ENCODE measurements at regions not wholly inside any gene's neighbourhood (a gene's known extent, or its start where the extent isn't known, plus 50 kb on each side); places are given as distances from the start of the nearest gene placed in this dataset.

GRCh38 chr2:181114021-181114420, 133.6 kb downstream of the UBE2E3 start:
- no peak overlapping the region for H3K14ac ChIP-seq (ENCODE audit: low read length)
- no peak overlapping the region for H3K4ac ChIP-seq (ENCODE audit: low read depth, low read length)
- H2BK5ac ChIP-seq (ENCODE audit: low read depth, low read length, poor library complexity): no peak overlapping the region
- H3K27me3 ChIP-seq (ENCODE audit: insufficient read depth, low read length): no peaks in the 10 kb centered on the region
- no peaks in the 10 kb centered on the region for H3K4me1 ChIP-seq (ENCODE audit: control insufficient read depth in 1 of 2, insufficient read depth in 2 of 2, low read length in 2 of 2)
- H2BK12ac ChIP-seq (ENCODE audit: low read length): no peak overlapping the region
- H2AFZ ChIP-seq (ENCODE audit: insufficient read depth, low read length, poor library complexity): no peak overlapping the region
- H2AK5ac ChIP-seq (ENCODE audit: low read length): no peak overlapping the region
- H3K9me3 ChIP-seq (ENCODE audit: insufficient read depth, low read depth, low read length): no peaks in the 10 kb centered on the region
- H3K4me2 ChIP-seq (ENCODE audit: low read length): no peak overlapping the region
- no peak overlapping the region for H4K91ac ChIP-seq (ENCODE audit: low read depth, low read length)
- no peak overlapping the region for H3K18ac ChIP-seq (ENCODE audit: low read length)
- no peaks in the 10 kb centered on the region for H3K36me3 ChIP-seq (ENCODE audit: control insufficient read depth in 1 of 2, insufficient read depth in 2 of 2, low read length in 2 of 2)
- no peaks in the 10 kb centered on the region for H3K79me1 ChIP-seq (ENCODE audit: low read length)
- H3K27ac ChIP-seq (ENCODE audit: low read depth, low read length): no peak overlapping the region
- DNase-seq: no peak
- H3K9ac ChIP-seq (ENCODE audit: low read length): no peak overlapping the region
- no peak overlapping the region for H4K12ac ChIP-seq (ENCODE audit: low read depth, low read length)
- no CpG with 5 or more reads among the region's 4 CpGs for WGBS (ENCODE audit: extremely low coverage, insufficient coverage, insufficient read length)
- no peak overlapping the region for H4K8ac ChIP-seq (ENCODE audit: low read depth, low read length)
- H3K23ac ChIP-seq (ENCODE audit: low read length): no peak overlapping the region
- no peaks in the 10 kb centered on the region for H3K79me2 ChIP-seq (ENCODE audit: control insufficient read depth, insufficient read depth, low read length, poor library complexity)
- no peak overlapping the region for H3K4me3 ChIP-seq (ENCODE audit: low read depth, low read length)
- H2BK120ac ChIP-seq (ENCODE audit: insufficient read depth, low read length, poor library complexity): no peak overlapping the region

GRCh38 chr2:181116261-181116660, 135.9 kb downstream of the UBE2E3 start:
- H3K27me3 ChIP-seq (ENCODE audit: insufficient read depth, low read length): no peaks in the 10 kb centered on the region
- no peaks in the 10 kb centered on the region for H3K36me3 ChIP-seq (ENCODE audit: control insufficient read depth in 1 of 2, insufficient read depth in 2 of 2, low read length in 2 of 2)
- H2BK5ac ChIP-seq (ENCODE audit: low read depth, low read length, poor library complexity): no peak overlapping the region
- no peak overlapping the region for H3K4me3 ChIP-seq (ENCODE audit: low read depth, low read length)
- no peak overlapping the region for H2BK120ac ChIP-seq (ENCODE audit: insufficient read depth, low read length, poor library complexity)
- H2AK5ac ChIP-seq (ENCODE audit: low read length): no peak overlapping the region
- H3K4ac ChIP-seq (ENCODE audit: low read depth, low read length): no peak overlapping the region
- no peak overlapping the region for H2AFZ ChIP-seq (ENCODE audit: insufficient read depth, low read length, poor library complexity)
- no CpG with 5 or more reads among the region's 1 CpG for WGBS (ENCODE audit: extremely low coverage, insufficient coverage, insufficient read length)
- no peak overlapping the region for H3K18ac ChIP-seq (ENCODE audit: low read length)
- no peak overlapping the region for H3K4me2 ChIP-seq (ENCODE audit: low read length)
- no peaks in the 10 kb centered on the region for H3K79me1 ChIP-seq (ENCODE audit: low read length)
- H4K12ac ChIP-seq (ENCODE audit: low read depth, low read length): no peak overlapping the region
- no peaks in the 10 kb centered on the region for H3K9me3 ChIP-seq (ENCODE audit: insufficient read depth, low read depth, low read length)
- H3K27ac ChIP-seq (ENCODE audit: low read depth, low read length): no peak overlapping the region
- no peak overlapping the region for H4K91ac ChIP-seq (ENCODE audit: low read depth, low read length)
- no peak overlapping the region for H3K23ac ChIP-seq (ENCODE audit: low read length)
- no peak overlapping the region for H2BK12ac ChIP-seq (ENCODE audit: low read length)
- H3K9ac ChIP-seq (ENCODE audit: low read length): no peak overlapping the region
- H3K79me2 ChIP-seq (ENCODE audit: control insufficient read depth, insufficient read depth, low read length, poor library complexity): no peaks in the 10 kb centered on the region
- DNase-seq: no peak
- no peaks in the 10 kb centered on the region for H3K4me1 ChIP-seq (ENCODE audit: control insufficient read depth in 1 of 2, insufficient read depth in 2 of 2, low read length in 2 of 2)
- no peak overlapping the region for H4K8ac ChIP-seq (ENCODE audit: low read depth, low read length)
- H3K14ac ChIP-seq (ENCODE audit: low read length): no peak overlapping the region

GRCh38 chr2:181117206-181117925, 137.0 kb downstream of the UBE2E3 start:
- no peaks in the 10 kb centered on the region for H3K4me1 ChIP-seq (ENCODE audit: control insufficient read depth in 1 of 2, insufficient read depth in 2 of 2, low read length in 2 of 2)
- H3K4me2 ChIP-seq (ENCODE audit: low read length): no peak overlapping the region
- no peaks in the 10 kb centered on the region for H3K27me3 ChIP-seq (ENCODE audit: insufficient read depth, low read length)
- no peaks in the 10 kb centered on the region for H3K79me1 ChIP-seq (ENCODE audit: low read length)
- H3K79me2 ChIP-seq (ENCODE audit: control insufficient read depth, insufficient read depth, low read length, poor library complexity): no peaks in the 10 kb centered on the region
- no peak overlapping the region for H3K4ac ChIP-seq (ENCODE audit: low read depth, low read length)
- no peak overlapping the region for H3K14ac ChIP-seq (ENCODE audit: low read length)
- no peak overlapping the region for H4K12ac ChIP-seq (ENCODE audit: low read depth, low read length)
- H2BK120ac ChIP-seq (ENCODE audit: insufficient read depth, low read length, poor library complexity): no peak overlapping the region
- no peak overlapping the region for H2AFZ ChIP-seq (ENCODE audit: insufficient read depth, low read length, poor library complexity)
- H2BK12ac ChIP-seq (ENCODE audit: low read length): no peak overlapping the region
- H3K9me3 ChIP-seq (ENCODE audit: insufficient read depth, low read depth, low read length): no peaks in the 10 kb centered on the region
- H4K91ac ChIP-seq (ENCODE audit: low read depth, low read length): no peak overlapping the region
- H3K18ac ChIP-seq (ENCODE audit: low read length): no peak overlapping the region
- no peak overlapping the region for H3K27ac ChIP-seq (ENCODE audit: low read depth, low read length)
- H2BK5ac ChIP-seq (ENCODE audit: low read depth, low read length, poor library complexity): no peak overlapping the region
- no peak overlapping the region for H3K4me3 ChIP-seq (ENCODE audit: low read depth, low read length)
- no peak overlapping the region for H3K23ac ChIP-seq (ENCODE audit: low read length)
- H4K8ac ChIP-seq (ENCODE audit: low read depth, low read length): no peak overlapping the region
- no peak overlapping the region for H3K9ac ChIP-seq (ENCODE audit: low read length)
- H3K36me3 ChIP-seq (ENCODE audit: control insufficient read depth in 1 of 2, insufficient read depth in 2 of 2, low read length in 2 of 2): no peaks in the 10 kb centered on the region
- no peak overlapping the region for H2AK5ac ChIP-seq (ENCODE audit: low read length)
- no peak for DNase-seq

- Histone ChIP-seq H4K8ac (ENCODE audit: low read depth, low read length) (no peak overlapping the region), H3K79me1 (ENCODE audit: low read length) (no peaks in the 10 kb centered on the region), H2AFZ (ENCODE audit: insufficient read depth, low read length, poor library complexity) (no peak overlapping the region), H3K79me2 (ENCODE audit: control insufficient read depth, insufficient read depth, low read length, poor library complexity) (no peaks in the 10 kb centered on the region), H4K91ac (ENCODE audit: low read depth, low read length) (no peak overlapping the region), H3K36me3 (ENCODE audit: control insufficient read depth in 1 of 2, insufficient read depth in 2 of 2, low read length in 2 of 2) (no peaks in the 10 kb centered on the region), H3K4me2 (ENCODE audit: low read length) (no peak overlapping the region), H2BK120ac (ENCODE audit: insufficient read depth, low read length, poor library complexity) (no peak overlapping the region), H3K9me3 (ENCODE audit: insufficient read depth, low read depth, low read length) (no peaks in the 10 kb centered on the region), H3K4ac (ENCODE audit: low read depth, low read length) (no peak overlapping the region), H2AK5ac (ENCODE audit: low read length) (no peak overlapping the region), H2BK12ac (ENCODE audit: low read length) (no peak overlapping the region), H3K4me3 (ENCODE audit: low read depth, low read length) (no peak overlapping the region), H3K27ac (ENCODE audit: low read depth, low read length) (no peak overlapping the region), H3K23ac (ENCODE audit: low read length) (no peak overlapping the region), H3K14ac (ENCODE audit: low read length) (no peak overlapping the region), H2BK5ac (ENCODE audit: low read depth, low read length, poor library complexity) (no peak overlapping the region), H3K9ac (ENCODE audit: low read length) (no peak overlapping the region), H4K12ac (ENCODE audit: low read depth, low read length) (no peak overlapping the region), H3K18ac (ENCODE audit: low read length) (no peak overlapping the region), H3K27me3 (ENCODE audit: insufficient read depth, low read length) (no peaks in the 10 kb centered on the region), H3K4me1 (ENCODE audit: control insufficient read depth in 1 of 2, insufficient read depth in 2 of 2, low read length in 2 of 2) (no peaks in the 10 kb centered on the region)
- DNase-seq: no peak
- no CpG with 5 or more reads among the region's 1 CpG for WGBS (ENCODE audit: extremely low coverage, insufficient coverage, insufficient read length)
These were observed 140.2 kb downstream of the UBE2E3 start for GRCh38 chr2:181120625-181121024.
